ENCODE measurements at regions not wholly inside any gene's neighbourhood (a gene's known extent, or its start where the extent isn't known, plus 50 kb on each side); places are given as distances from the start of the nearest gene placed in this dataset.
A peak's percentile ranks its signal among the peaks of the same experiment; 100 is the strongest.

- no peak for TF ChIP-seq SRF (IDR thresholded peaks at IDR 0.05; ENCODE audit: low read depth in 2 of 2, low read length in 2 of 2)
- no peak for TF ChIP-seq TCF12 (IDR thresholded peaks at IDR 0.05; ENCODE audit: low read depth, low read length)
- TF ChIP-seq SP1 (IDR thresholded peaks at IDR 0.05; ENCODE audit: low read depth, low read length), result no peak
- TF ChIP-seq, protein P1, sequence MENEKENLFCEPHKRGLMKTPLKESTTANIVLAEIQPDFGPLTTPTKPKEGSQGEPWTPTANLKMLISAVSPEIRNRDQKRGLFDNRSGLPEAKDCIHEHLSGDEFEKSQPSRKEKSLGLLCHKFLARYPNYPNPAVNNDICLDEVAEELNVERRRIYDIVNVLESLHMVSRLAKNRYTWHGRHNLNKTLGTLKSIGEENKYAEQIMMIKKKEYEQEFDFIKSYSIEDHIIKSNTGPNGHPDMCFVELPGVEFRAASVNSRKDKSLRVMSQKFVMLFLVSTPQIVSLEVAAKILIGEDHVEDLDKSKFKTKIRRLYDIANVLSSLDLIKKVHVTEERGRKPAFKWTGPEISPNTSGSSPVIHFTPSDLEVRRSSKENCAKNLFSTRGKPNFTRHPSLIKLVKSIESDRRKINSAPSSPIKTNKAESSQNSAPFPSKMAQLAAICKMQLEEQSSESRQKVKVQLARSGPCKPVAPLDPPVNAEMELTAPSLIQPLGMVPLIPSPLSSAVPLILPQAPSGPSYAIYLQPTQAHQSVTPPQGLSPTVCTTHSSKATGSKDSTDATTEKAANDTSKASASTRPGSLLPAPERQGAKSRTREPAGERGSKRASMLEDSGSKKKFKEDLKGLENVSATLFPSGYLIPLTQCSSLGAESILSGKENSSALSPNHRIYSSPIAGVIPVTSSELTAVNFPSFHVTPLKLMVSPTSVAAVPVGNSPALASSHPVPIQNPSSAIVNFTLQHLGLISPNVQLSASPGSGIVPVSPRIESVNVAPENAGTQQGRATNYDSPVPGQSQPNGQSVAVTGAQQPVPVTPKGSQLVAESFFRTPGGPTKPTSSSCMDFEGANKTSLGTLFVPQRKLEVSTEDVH (IDR thresholded peaks at IDR 0.05; ENCODE audit: low read depth, partially characterized antibody), result no peak
- TF ChIP-seq IKZF1 (conservative IDR thresholded peaks at IDR 0.05), result no peak
- no peak for TF ChIP-seq CEBPZ (IDR thresholded peaks at IDR 0.05; ENCODE audit: low read depth, low read length)
- peak; percentile 70; the same call in 1 of the 2 replicates for TF ChIP-seq ZNF687 (IDR thresholded peaks at IDR 0.05)
- TF ChIP-seq LARP7 (IDR thresholded peaks at IDR 0.05), result no peak
- no peak for TF ChIP-seq NR2C1 (IDR thresholded peaks at IDR 0.05)
- TF ChIP-seq, protein P2, sequence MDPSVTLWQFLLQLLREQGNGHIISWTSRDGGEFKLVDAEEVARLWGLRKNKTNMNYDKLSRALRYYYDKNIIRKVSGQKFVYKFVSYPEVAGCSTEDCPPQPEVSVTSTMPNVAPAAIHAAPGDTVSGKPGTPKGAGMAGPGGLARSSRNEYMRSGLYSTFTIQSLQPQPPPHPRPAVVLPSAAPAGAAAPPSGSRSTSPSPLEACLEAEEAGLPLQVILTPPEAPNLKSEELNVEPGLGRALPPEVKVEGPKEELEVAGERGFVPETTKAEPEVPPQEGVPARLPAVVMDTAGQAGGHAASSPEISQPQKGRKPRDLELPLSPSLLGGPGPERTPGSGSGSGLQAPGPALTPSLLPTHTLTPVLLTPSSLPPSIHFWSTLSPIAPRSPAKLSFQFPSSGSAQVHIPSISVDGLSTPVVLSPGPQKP (IDR thresholded peaks at IDR 0.05; ENCODE audit: low read depth, low read length), result no peak
- TF ChIP-seq, protein P3, sequence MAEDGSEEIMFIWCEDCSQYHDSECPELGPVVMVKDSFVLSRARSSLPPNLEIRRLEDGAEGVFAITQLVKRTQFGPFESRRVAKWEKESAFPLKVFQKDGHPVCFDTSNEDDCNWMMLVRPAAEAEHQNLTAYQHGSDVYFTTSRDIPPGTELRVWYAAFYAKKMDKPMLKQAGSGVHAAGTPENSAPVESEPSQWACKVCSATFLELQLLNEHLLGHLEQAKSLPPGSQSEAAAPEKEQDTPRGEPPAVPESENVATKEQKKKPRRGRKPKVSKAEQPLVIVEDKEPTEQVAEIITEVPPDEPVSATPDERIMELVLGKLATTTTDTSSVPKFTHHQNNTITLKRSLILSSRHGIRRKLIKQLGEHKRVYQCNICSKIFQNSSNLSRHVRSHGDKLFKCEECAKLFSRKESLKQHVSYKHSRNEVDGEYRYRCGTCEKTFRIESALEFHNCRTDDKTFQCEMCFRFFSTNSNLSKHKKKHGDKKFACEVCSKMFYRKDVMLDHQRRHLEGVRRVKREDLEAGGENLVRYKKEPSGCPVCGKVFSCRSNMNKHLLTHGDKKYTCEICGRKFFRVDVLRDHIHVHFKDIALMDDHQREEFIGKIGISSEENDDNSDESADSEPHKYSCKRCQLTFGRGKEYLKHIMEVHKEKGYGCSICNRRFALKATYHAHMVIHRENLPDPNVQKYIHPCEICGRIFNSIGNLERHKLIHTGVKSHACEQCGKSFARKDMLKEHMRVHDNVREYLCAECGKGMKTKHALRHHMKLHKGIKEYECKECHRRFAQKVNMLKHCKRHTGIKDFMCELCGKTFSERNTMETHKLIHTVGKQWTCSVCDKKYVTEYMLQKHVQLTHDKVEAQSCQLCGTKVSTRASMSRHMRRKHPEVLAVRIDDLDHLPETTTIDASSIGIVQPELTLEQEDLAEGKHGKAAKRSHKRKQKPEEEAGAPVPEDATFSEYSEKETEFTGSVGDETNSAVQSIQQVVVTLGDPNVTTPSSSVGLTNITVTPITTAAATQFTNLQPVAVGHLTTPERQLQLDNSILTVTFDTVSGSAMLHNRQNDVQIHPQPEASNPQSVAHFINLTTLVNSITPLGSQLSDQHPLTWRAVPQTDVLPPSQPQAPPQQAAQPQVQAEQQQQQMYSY (CRISPR knock-in tag; IDR thresholded peaks at IDR 0.05), result peak; percentile 69; the same call in 1 of the 2 replicates
- TF ChIP-seq JUNB (IDR thresholded peaks at IDR 0.05), result no peak
- TF ChIP-seq PKNOX1 (IDR thresholded peaks at IDR 0.05), result no peak
- TF ChIP-seq BMI1 (IDR thresholded peaks at IDR 0.05; ENCODE audit: borderline replicate concordance), result no peak
- no peak for TF ChIP-seq TCF7 (IDR thresholded peaks at IDR 0.05; ENCODE audit: borderline replicate concordance)
These were observed 109.8 kb upstream of the ZC3H12C start (continued) for GRCh38 chr11:109983358-109983757.
